Loucy (cell line): ENCODE measurements at regions not wholly inside any gene's neighbourhood (a gene's known extent, or its start where the extent isn't known, plus 50 kb on each side); places are given as distances from the start of the nearest gene placed in this dataset.

ENCODE experiments used
- CTCF ChIP-seq: fragments of 200-600 bp; sonication (generic); conservative IDR thresholded peaks from 2 replicates; pipeline ENCODE4 v1.5.1; 2014; ENCODE audit warnings: mild to moderate bottlenecking, antibody characterized with exemption, low read length
- EZH2phosphoT487 ChIP-seq: fragments of 200-600 bp; IDR thresholded peaks from 2 replicates; pipeline ENCODE4 v1.6.1; 2018; ENCODE audit warnings: antibody characterized with exemption, mild to moderate bottlenecking, moderate library complexity, borderline replicate concordance

- TF ChIP-seq CTCF, result no peak
- TF ChIP-seq EZH2phosphoT487, result no peak
Measured at GRCh38 chr4:4803216-4803911, 56.1 kb upstream of the MSX1 start.
